ENCODE measurements at regions not wholly inside any gene's neighbourhood (a gene's known extent, or its start where the extent isn't known, plus 50 kb on each side); places are given as distances from the start of the nearest gene placed in this dataset.

DNA sequence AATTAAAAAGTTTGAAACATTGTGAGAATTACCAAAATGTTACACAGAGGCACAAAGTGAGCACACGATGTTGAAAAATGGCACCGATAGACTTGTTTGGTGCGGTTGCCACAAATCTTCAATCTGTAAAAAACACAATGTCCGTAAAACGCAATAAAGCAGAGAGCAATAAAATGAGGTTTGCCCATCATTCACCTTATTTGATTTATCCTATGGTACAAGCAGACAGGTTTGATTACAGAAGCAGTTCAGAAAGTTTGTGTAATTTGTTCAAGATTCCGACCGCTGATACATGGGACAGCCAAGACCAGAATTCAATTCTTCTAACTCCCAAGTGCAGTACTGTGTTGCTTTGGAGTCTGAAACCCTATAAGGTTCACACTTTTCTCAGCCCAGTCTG is 318.3 kb upstream of the PROX1 start:
- TF ChIP-seq, protein P1, sequence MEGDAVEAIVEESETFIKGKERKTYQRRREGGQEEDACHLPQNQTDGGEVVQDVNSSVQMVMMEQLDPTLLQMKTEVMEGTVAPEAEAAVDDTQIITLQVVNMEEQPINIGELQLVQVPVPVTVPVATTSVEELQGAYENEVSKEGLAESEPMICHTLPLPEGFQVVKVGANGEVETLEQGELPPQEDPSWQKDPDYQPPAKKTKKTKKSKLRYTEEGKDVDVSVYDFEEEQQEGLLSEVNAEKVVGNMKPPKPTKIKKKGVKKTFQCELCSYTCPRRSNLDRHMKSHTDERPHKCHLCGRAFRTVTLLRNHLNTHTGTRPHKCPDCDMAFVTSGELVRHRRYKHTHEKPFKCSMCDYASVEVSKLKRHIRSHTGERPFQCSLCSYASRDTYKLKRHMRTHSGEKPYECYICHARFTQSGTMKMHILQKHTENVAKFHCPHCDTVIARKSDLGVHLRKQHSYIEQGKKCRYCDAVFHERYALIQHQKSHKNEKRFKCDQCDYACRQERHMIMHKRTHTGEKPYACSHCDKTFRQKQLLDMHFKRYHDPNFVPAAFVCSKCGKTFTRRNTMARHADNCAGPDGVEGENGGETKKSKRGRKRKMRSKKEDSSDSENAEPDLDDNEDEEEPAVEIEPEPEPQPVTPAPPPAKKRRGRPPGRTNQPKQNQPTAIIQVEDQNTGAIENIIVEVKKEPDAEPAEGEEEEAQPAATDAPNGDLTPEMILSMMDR (conservative IDR thresholded peaks at IDR 0.05): no peak
- no peak for TF ChIP-seq ZFX (IDR thresholded peaks at IDR 0.05)
- H3K27ac ChIP-seq: no peak overlapping the region

DNA sequence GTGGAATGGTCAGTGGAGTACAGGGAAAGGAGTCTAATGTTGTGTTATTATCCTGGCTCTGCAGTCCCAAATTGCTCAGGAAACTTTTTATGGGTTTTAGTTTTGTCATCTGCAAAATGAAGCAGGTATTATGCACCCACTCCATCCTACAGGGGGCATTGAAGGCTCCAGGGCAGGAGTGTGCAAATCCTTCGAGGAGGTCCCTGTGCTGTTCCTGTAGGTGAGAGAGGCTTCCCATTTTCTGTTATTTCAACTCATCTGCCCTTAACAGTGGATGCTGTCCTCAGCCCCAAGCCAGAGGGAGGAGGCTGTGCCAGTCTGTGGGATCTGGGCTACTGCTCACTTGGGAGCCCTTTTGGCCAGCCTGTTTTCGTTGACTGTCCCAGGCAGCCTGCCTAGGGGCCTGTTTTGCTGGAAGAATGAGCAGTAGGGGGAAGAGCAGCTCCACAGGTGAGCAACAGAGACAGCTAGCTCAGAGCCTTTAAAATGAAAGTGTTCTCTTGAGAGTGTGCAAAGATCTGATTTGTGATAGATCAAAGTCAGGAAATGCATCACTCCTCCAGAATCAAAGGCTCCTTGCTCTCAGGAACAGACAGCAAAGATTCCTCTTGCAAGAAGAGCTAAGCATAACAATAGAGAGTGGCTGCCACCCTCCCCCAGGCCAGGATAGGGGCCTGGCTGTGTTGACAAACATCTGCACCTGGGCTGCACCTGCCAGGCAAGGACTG is 317.6 kb upstream of the PROX1 start:
- no peak for TF ChIP-seq ZFX (IDR thresholded peaks at IDR 0.05)
- no peak overlapping the region for H3K27ac ChIP-seq

GRCh38 chr1:213670692-213671023 is 317.1 kb upstream of the PROX1 start:
- no peak overlapping the region for H3K27ac ChIP-seq
- TF ChIP-seq, protein P1 (conservative IDR thresholded peaks at IDR 0.05): no peak
- no peak for TF ChIP-seq ZFX (IDR thresholded peaks at IDR 0.05)

DNA sequence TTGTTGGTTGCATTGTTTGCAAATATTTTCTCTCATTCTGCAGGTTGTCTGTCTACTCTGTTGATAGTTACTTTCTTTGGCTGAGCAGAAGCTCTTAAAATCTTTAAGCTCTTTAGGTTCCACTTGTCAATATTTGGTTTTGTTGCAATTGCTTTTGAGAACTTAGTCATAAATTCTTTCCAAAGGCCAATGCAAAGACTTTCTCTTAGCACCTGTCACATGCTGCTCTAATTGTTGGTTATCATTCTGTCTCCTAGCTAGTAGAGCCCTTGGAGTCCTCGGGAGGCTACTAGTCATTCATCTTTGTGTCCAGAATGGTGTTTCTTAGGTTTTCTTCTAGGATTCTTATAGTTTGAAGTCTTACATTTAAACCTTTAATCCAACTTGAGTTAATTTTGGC is 312.7 kb upstream of the PROX1 start:
- TF ChIP-seq, protein P1 (conservative IDR thresholded peaks at IDR 0.05): no peak
- no peak for TF ChIP-seq ZFX (IDR thresholded peaks at IDR 0.05)

GRCh38 chr1:213676736-213677135 is 311.0 kb upstream of the PROX1 start:
- TF ChIP-seq ZFX (IDR thresholded peaks at IDR 0.05): no peak
- TF ChIP-seq, protein P1 (conservative IDR thresholded peaks at IDR 0.05): no peak
- no peak overlapping the region for H3K27ac ChIP-seq

More for the DNA sequence above, 312.7 kb upstream of the PROX1 start:
- no peak overlapping the region for H3K27ac ChIP-seq

- no peak overlapping the region for H3K27ac ChIP-seq
- TF ChIP-seq, protein P1 (conservative IDR thresholded peaks at IDR 0.05): no peak
- TF ChIP-seq ZFX (IDR thresholded peaks at IDR 0.05): no peak
These were observed 309.4 kb upstream of the PROX1 start for GRCh38 chr1:213678348-213678747.

GRCh38 chr1:213678753-213679152 is 309.0 kb upstream of the PROX1 start:
- TF ChIP-seq, protein P1 (conservative IDR thresholded peaks at IDR 0.05): no peak
- no peak for TF ChIP-seq ZFX (IDR thresholded peaks at IDR 0.05)
- H3K27ac ChIP-seq: no peak overlapping the region

GRCh38 chr1:213679153-213679552 is 308.6 kb upstream of the PROX1 start:
- no peak overlapping the region for H3K27ac ChIP-seq
- no peak for TF ChIP-seq ZFX (IDR thresholded peaks at IDR 0.05)
- TF ChIP-seq, protein P1 (conservative IDR thresholded peaks at IDR 0.05): no peak
